ENCODE measurements at regions not wholly inside any gene's neighbourhood (a gene's known extent, or its start where the extent isn't known, plus 50 kb on each side); places are given as distances from the start of the nearest gene placed in this dataset.

GRCh38 chr1:29972421-29973053 lies 736.2 kb downstream of the PTPRU start:
- DNase-seq (ENCODE audit: low read depth in 2 of 2) = no peak

DNA sequence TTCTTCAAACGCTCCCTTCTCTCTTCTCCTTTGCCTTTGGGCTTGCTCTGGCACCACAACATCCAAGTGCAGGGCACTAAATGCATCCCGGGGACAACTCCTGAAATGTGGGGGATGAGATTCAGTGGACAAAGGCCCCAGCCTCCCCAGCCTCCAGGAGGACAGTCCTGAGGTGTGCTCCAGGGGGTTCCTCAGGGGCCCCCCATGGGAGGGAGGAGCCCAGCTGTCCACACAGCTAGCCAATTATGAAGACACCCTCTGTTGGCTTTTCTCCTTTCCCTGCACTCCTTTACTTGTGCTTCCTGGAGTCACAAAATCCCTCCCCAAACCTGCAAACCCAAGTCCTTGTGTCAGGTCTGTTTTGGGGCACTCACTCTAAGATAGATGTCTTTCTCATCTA lies 735.4 kb downstream of the PTPRU start:
- no peak for DNase-seq (ENCODE audit: low read depth in 2 of 2)

DNA sequence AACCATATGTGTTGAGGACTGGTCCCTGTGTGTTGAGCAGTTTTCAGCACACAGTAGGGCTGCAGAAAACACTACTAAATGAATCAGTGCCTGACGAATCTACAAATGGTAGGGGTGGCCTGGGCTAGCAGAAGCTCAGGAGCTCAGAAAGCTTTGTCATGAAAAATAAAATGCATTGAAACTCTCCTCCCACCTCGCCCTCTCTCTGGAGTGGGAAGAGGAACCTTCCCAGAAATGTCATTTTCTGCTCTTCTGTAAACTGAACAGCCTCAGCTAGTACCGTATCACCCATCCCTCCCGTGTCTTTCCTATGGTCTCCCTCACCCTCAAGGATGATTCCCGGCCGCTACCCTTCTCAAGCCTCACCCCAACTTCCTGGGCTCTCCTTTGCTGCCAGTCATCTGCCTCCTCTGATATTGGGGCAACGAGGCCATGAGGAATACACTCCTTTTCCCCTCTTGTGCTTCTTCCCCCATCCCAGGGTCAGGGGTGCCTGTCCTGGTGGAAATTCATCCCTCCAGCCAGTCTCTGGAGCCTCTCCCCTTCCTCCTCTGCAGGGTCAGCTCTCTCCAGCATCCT lies 734.5 kb downstream of the PTPRU start:
- no peak for DNase-seq (ENCODE audit: low read depth in 2 of 2)

DNA sequence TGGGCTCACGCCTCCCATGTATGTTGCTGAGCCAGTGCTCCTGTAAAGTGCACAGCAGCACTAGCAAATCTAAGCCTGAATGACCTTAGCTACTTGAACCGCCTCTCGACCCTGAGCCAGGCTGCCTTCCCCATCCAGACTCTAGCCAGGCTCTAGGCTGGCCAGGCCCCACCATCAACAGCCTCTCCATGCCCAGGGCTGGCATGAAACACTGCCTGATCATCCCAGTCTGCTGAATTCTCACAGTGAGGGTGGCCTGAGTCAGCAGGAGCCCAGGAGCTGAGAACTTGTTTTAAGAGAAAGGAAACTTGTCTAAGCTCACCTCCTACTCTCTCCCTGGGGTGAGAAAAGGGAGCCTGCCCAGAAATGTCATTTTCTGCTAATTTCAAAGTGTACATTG lies 733.3 kb downstream of the PTPRU start:
- DNase-seq (ENCODE audit: low read depth in 2 of 2) = no peak

GRCh38 chr1:29967261-29967660 lies 730.9 kb downstream of the PTPRU start:
- DNase-seq (ENCODE audit: low read depth in 2 of 2) = no peak

- no peak for DNase-seq (ENCODE audit: low read depth in 2 of 2)
Observed at GRCh38 chr1:29966526-29967045, 730.3 kb downstream of the PTPRU start.

DNA sequence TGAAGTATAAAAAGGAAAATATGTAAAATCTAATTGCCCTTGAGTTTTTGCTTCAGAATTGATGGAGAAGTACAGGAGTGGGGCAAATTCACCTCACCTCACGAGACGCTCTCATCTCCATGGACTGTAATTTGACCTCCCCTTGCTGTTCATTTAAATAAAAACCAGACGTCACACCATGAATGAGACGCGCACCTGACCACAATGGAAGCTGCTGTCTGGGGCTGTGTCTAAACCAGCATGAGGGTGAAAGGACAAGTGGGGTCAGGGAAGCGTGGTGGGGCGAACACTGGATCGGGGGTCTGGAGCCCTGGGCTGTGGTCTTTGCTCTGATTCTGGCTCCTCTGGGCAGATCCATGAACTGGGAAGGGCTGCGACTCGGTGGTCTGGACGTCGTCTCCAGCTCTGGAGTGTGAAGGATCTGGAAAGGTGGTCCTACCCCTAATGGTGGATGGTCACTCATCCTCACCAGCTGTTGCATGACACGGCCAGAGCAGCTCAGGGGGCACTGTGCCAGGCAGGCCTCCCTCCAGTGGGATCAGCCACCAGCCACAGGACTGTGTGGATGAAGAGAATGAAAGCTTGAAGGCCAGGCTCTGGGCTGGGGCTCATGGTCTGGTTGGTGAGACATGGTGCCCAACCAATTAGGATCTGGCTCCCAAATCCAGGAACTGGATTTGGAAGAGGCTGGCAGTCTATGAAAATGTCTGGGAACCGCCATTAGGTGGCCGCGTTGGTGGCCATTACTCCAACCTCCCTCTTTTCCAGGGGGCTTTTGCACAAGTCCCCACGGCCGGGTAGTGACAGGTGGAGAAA lies 728.6 kb downstream of the PTPRU start:
- no peak for DNase-seq (ENCODE audit: low read depth in 2 of 2)

GRCh38 chr1:29963946-29964345 lies 727.6 kb downstream of the PTPRU start:
- DNase-seq (ENCODE audit: low read depth in 2 of 2) = no peak

GRCh38 chr1:29962831-29963247 lies 726.5 kb downstream of the PTPRU start:
- no peak for DNase-seq (ENCODE audit: low read depth in 2 of 2)

- no peak for DNase-seq (ENCODE audit: low read depth in 2 of 2)
Observed at GRCh38 chr1:29962336-29962735, 726.0 kb downstream of the PTPRU start.

DNA sequence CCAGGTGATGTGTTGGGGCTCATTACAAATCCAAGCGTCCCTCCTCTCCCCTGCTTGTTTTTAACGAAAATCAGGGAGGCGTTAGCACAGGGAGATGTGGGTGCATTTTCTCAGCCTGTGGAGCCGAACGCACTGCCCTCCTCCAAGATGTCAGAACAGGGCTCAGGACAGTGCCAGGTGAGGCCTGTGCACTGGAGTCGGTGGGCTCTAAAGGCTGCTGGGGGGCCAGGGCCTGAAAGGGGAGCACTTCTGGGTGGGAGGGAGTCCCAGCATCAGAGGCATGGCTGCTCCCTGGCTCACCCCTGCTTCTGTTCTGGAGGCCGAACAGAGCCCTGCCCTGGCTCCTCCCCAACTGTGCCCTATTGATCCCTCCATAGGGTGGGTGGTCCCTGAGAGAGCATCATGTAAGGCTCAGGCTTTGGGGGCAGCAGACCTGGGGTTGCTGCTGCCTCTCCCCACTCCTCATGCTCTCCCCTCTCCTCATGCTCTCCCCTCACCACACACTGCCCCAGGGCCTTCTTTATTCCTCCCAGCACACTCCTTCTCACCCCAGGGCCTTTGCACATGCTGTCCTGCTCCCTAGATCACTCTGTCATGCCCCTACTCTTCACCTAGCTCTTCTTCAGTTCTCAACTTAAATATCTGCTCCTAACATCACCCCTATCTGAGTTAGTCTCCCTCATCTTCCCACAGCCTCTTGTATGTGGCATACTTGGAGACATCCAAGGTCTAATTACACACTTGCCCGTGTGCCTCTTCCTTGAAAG lies 725.2 kb downstream of the PTPRU start:
- no peak for DNase-seq (ENCODE audit: low read depth in 2 of 2)

DNA sequence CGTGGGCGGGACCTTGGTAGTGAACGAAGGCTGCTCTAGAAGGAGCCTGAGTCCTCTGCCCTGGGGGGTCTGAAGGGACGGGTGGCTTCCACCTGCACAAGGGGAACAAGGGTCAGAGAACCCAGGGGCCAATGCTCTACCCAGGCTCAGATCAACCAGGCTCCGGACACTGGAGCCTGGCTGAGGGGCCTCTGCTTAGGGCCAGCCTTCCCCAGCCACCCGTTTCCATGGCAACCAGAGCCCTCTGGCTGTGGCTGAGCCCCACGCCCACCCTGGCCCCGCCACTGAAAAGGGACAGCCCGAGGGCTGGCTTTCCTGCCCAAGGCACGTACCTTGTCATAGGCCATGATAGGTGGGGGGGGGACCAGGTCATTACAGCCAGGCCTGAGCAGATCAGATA lies 724.6 kb downstream of the PTPRU start:
- no peak for DNase-seq (ENCODE audit: low read depth in 2 of 2)

DNA sequence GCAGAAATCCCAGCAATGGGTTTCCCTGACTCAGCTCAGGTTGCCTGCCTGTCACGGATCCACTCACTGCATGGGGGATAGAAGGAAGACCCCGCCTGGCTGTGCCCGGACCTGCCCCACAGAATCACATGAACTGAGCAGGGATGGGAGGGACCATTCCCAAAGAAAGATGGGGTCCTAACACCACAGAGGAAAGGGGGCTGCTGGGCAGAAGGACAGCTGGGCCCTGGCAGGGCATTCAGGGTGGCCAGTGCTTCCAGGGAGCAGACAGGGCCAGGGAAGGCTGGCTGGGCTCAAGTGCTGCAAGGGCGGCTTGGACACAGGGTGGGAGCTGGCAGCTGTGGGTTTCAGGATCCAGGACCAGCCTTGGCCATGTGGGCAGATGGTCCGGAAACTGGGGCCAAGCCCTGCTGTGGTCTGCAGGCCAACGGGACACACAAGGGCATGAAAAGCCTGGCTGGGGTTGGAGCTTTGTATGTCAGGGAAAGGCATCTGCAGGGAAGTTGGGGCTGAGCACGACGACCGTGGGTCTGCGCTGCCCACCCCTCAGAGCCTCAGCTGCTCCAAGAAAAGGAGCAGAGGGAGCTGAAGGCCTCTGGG lies 723.9 kb downstream of the PTPRU start:
- no peak for DNase-seq (ENCODE audit: low read depth in 2 of 2)

DNA sequence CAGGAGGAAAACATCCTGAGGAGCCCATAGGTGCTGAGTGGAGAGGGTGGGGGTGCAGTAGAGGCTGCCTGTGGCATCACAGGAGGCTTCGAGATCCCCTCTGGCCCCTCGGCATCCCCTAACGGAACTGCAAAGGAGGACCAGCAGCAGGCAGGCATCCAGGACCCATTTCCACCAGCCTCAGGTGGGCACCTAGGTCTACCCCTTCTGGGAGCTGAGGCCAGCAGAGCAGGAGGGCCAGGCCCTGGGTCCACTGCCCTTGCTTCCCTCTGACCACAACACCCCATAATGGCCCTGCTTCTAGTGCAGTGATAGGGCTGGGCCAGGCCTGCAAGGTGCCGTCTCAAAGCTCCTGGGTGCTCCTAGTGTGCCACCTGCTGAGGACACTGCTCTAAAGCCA lies 723.0 kb downstream of the PTPRU start:
- no peak for DNase-seq (ENCODE audit: low read depth in 2 of 2)

DNA sequence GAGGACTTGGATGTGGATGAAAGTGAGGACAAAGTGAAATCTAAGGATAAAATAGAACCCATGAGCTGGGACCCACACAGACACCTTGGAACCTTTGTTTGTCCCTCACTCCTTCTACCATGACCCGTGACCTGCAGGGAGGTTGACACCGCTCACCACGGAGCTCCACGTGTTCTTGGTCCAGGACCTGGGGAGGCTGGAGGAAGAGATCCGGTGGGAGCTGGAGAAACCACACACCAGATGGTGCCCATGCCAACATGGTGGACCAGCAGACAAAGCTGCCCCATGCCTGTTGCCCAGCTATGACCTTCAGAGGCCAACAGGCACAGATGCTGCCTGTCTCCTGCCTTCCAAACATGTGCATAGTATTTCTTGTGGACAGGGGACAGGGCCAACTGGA lies 721.9 kb downstream of the PTPRU start:
- DNase-seq (ENCODE audit: low read depth in 2 of 2) = no peak

DNA sequence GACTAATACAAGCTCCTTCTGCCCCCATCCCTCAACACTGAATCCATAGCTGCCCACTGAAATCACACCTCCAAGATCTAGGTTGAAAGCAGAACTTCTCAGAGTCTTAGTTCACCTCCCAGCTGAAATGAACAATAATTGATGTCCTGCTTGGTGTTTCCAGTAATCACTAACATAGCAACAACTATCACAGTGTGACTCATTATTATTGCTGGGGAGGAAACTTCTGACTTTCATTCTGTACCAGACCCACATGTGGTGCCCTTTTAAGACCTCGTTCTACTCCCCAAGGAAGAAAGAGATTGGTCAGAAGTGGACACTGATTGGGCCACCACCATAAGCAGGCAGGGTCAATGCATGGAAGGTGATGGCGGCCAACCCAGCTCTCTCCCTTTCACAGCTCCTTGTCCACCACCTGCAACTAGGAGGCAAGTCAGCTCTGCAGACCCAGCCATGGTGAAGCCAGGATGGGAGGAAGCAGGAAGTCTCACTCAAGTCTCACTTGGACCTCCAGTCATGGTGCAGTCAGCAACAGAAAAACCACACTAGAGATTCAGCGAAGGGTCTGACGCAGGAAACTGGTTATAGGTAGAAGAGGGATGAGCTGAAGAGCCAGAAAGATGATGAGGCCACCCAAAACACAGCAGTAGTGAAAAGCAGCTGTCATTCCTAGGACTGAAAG lies 720.2 kb downstream of the PTPRU start:
- no peak for DNase-seq (ENCODE audit: low read depth in 2 of 2)

DNA sequence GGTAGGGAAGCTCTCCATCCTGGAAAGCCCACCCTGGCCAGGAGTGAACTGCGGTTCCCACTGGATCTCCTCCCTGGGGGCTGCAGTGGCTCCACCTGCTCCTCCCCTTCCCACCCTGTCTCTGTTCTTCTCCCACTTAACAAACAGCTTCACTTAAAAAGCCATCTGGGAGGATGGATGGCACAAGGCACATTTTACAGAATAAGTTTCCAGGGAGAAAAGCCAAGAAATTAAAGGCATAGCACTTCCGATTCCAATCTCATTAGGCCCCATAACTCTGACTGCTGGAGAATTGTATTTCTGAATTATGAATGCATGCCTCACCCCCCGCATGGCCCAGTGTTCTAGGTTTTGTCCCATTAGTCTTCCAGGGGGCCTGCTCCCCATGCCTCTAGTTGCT lies 718.3 kb downstream of the PTPRU start:
- DNase-seq (ENCODE audit: low read depth in 2 of 2) = no peak

GRCh38 chr1:29953961-29954360 lies 717.6 kb downstream of the PTPRU start:
- DNase-seq (ENCODE audit: low read depth in 2 of 2) = no peak

DNA sequence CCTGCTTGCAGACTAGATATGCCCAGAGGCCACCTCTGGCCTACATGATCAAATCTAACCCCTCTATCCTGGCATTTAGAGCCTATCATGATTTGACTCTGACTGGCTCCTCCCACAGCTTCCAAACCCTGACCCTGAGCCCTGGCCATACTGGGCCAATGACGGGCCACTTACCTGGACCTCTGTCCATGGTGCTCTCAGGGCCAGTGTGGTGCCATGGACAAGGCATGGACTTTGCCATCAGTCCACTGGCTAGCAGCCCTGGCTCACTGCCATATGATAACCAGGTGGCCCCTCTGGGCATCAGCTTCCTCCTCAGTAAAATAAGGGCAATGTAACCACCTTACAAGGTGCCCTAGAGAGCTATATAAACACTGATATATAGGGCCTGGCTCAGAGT lies 713.4 kb downstream of the PTPRU start:
- DNase-seq (ENCODE audit: low read depth in 2 of 2) = no peak

DNA sequence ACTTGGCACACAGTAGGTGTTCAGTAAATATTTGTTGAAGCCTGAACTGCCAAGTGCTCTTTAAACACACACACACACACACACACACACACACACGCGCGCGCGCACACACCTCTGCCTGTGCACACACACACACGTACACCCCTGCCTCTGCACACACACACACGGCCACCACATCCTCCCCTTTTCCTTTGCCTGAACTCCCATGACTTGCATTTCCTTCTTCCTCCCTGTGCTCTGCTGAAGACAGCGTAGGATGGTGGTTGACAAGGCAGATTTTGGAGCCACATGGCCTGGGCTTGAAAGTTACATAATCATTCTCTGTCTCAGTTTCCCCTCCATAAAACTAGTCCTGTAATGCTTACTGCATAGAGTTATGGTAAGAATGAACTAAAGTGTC lies 712.3 kb downstream of the PTPRU start:
- DNase-seq (ENCODE audit: low read depth in 2 of 2) = no peak

- DNase-seq (ENCODE audit: low read depth in 2 of 2) = no peak
Observed at GRCh38 chr1:29946057-29946456, 709.7 kb downstream of the PTPRU start.

All from stimulated activated CD4-positive, alpha-beta T cell treated with anti-CD3 and anti-CD28 coated beads, Interleukin-15, amount 100 ng/mL, for 48 hours (primary cell).